Heart left ventricle (tissue), 16 donors: ENCODE measurements at regions not wholly inside any gene's neighbourhood (a gene's known extent, or its start where the extent isn't known, plus 50 kb on each side); places are given as distances from the start of the nearest gene placed in this dataset.

Source experiments
- ATAC-seq, 4 donors: fragments of 200-7000 bp; cut with Tn5 transposase; one replicate each; pipeline ENCODE4 v1.9.1; 2020 to 2022; ENCODE audit warnings: moderate library complexity in 4 of 4, mild to moderate bottlenecking in 3 of 4, moderate number of reproducible peaks in 1 of 4
- DNase-seq, 5 donors: peaks; one replicate each; pipeline ENCODE4 v3.0.0-alpha.2; 2020
- H3K27ac ChIP-seq, 12 donors: fragments of 200-600 bp; sonication (generic) in 4 of 12; one replicate each; pipeline versions ENCODE4 v1.5.0 to v1.8.0; 2016 to 2022; ENCODE audit warnings: mild to moderate bottlenecking in 2 of 12
- H3K27me3 ChIP-seq, 9 donors: fragments of 200-600 bp; sonication (generic) in 2 of 9; one replicate each; pipeline versions ENCODE4 v1.5.1 to v1.8.0; 2016 to 2022; ENCODE audit warnings: mild to moderate bottlenecking in 3 of 9
- H3K36me3 ChIP-seq, 9 donors: fragments of 200-600 bp; sonication (generic) in 2 of 9; one replicate each; pipeline versions ENCODE4 v1.5.0 to v1.8.0; 2018 to 2022; ENCODE audit warnings: mild to moderate bottlenecking in 2 of 9
- H3K4me1 ChIP-seq, 12 donors: fragments of 200-600 bp; sonication (generic) in 4 of 12; one replicate each; pipeline versions ENCODE4 v1.5.0 to v1.8.0; 2016 to 2022; ENCODE audit warnings: mild to moderate bottlenecking in 3 of 12
- H3K4me3 ChIP-seq, 12 donors: fragments of 200-600 bp; sonication (generic) in 4 of 12; one replicate each; pipeline versions ENCODE4 v1.5.0 to v1.8.0; 2017 to 2022; ENCODE audit warnings: mild to moderate bottlenecking in 9 of 12, moderate library complexity in 4 of 12
- H3K9me3 ChIP-seq, 12 donors: fragments of 200-600 bp; sonication (generic) in 4 of 12; one replicate each; pipeline versions ENCODE4 v1.5.0 to v1.8.0; 2016 to 2022; ENCODE audit warnings: mild to moderate bottlenecking in 1 of 12
- CTCF ChIP-seq, 12 donors: fragments of 200-600 bp; sonication (generic) in 4 of 12; IDR thresholded peaks; one replicate each; pipeline versions ENCODE4 v1.5.0 to v1.8.0; 2018 to 2022; ENCODE audit warnings: antibody characterized with exemption in 12 of 12, mild to moderate bottlenecking in 5 of 12
- POLR2A ChIP-seq, 2 donors: fragments of 450-650 bp; IDR thresholded peaks; one replicate each; pipeline ENCODE4 v1.6.1; 2017; ENCODE audit warnings: antibody characterized with exemption in 2 of 2, mild to moderate bottlenecking in 2 of 2, moderate library complexity in 2 of 2
- WGBS, 4 donors: extraction: QIAGEN DNeasy Blood & Tissue Kit in 2 of 4; methylation state at CpG; one replicate each; pipeline versions ENCODE4 v1.1.5 to v1.1.7; 2013 to 2018; 5-methylcytosine and 5-hydroxymethylcytosine counted together
- intact Hi-C, 10 donors: fragments of 100-400 bp; cut with DNase I; formaldehyde crosslinking; loops; one replicate each; pipeline versions ENCODE4 v1.11.1 to v1.14.2; 2022
- donor health status: ischemic (EF 13 %, LVEDD 7.1; RV severe dilation, severe dysfunction).
- donor health status: healthy with polysubstance abuse.
- donor health status: DM: no; HTN: yes; CAD: no.
- donor health status: DM: no; HTN: no; CAD: no.
- donor health status: ischemic (EF 25% LVEDD 6.9; RV normal size, moderate dysfunction).
- donor health status: ischemic (EF 25% LVEDD 5.7; RV mildly dilated, moderate dysfunction).
- donor health status: healthy.
- donor health status: DM: yes; HTN: yes; CAD: no.
- donor health status: ischemic (EF 35%, LVEDD 5.7; RV mildly dilated, moderate dysfunction).
- donor health status: nonischemic (EF 11% LVEDD 7.7; RV severe dilation, severe dysfunction).
- donor health status: DM: yes; HTN: yes; CAD: no.
- donor health status: PGD.
- donor health status: ischemic (EF 29% LVEDD 5.4; RV normal size, mild dysfunction).
- donor health status: nonischemic (EF 23%, LVEDD 6.1; RV moderate dilation, normal function).

- Histone ChIP-seq H3K4me3 (no peak overlapping the region), H3K27ac (no peak overlapping the region), H3K9me3 (peaks cover 0 to 7% (median 0%) of the 10 kb centered on the region in 12 donors), H3K27me3 (no peaks in the 10 kb centered on the region), H3K36me3 (no peaks in the 10 kb centered on the region), H3K4me1 (peaks cover 0 to 7% (median 0%) of the 10 kb centered on the region in 12 donors)
- TF ChIP-seq POLR2A (IDR thresholded peaks at IDR 0.05) (no peak), CTCF (IDR thresholded peaks at IDR 0.05) (peak in 2 of 12 donors; percentile 7 to 16)
- intact Hi-C loops = no loop called here
- DNase-seq = peak in 3 of 5 donors; percentile 37 to 76 (median 44)
- ATAC-seq = peak; percentile 86 to 93 (median 86)
- 49 to 80% (median 54%) methylated on average over 1 to 3 of the region's 3 CpGs for WGBS, 4 donors
Measured at GRCh38 chr11:115042002-115042401, 363.7 kb downstream of the NXPE2 start.

- Histone ChIP-seq H3K27me3 (no peaks in the 10 kb centered on the region), H3K36me3 (no peaks in the 10 kb centered on the region), H3K9me3 (no peaks in the 10 kb centered on the region), H3K27ac (no peak overlapping the region), H3K4me1 (no peaks in the 10 kb centered on the region), H3K4me3 (no peak overlapping the region)
- intact Hi-C loops = no loop called here
- WGBS, 4 donors = 87 to 91% (median 91%) methylated on average over 3 of the region's 3 CpGs
- TF ChIP-seq CTCF (IDR thresholded peaks at IDR 0.05) (no peak), POLR2A (IDR thresholded peaks at IDR 0.05) (no peak)
- ATAC-seq (no peak), DNase-seq (no peak)
Measured at GRCh38 chr11:115047631-115048030, 369.3 kb downstream of the NXPE2 start.

GRCh38 chr11:115049796-115050195 lies 371.5 kb downstream of the NXPE2 start:
- intact Hi-C loops = no loop called here
- no peaks in the 10 kb centered on the region for H3K27me3 ChIP-seq

GRCh38 chr11:115050756-115051155 lies 372.4 kb downstream of the NXPE2 start:
- no peaks in the 10 kb centered on the region for H3K27me3 ChIP-seq
- no peak overlapping the region for H3K4me3 ChIP-seq
- DNase-seq (no peak), ATAC-seq (no peak)
- H3K9me3 ChIP-seq = peaks cover 0 to under 1% (median 0%) of the 10 kb centered on the region in 12 donors
- peaks cover 0 to 5% (median 0%) of the 10 kb centered on the region in 12 donors for H3K4me1 ChIP-seq
- H3K36me3 ChIP-seq = no peaks in the 10 kb centered on the region
- TF ChIP-seq POLR2A (IDR thresholded peaks at IDR 0.05) (no peak), CTCF (IDR thresholded peaks at IDR 0.05) (no peak)
- WGBS, 4 donors = 65 to 73% (median 70%) methylated on average over 6 of the region's 6 CpGs
- intact Hi-C loops = no loop called here
- no peak overlapping the region for H3K27ac ChIP-seq

More at GRCh38 chr11:115049796-115050195, 371.5 kb downstream of the NXPE2 start:
- H3K4me1 ChIP-seq = peaks cover 0 to 3% (median 0%) of the 10 kb centered on the region in 12 donors
- no peak overlapping the region for H3K4me3 ChIP-seq
- TF ChIP-seq POLR2A (IDR thresholded peaks at IDR 0.05) = no peak
- no peak for TF ChIP-seq CTCF (IDR thresholded peaks at IDR 0.05)
- no peaks in the 10 kb centered on the region for H3K36me3 ChIP-seq
- WGBS, 4 donors = 89 to 94% (median 92%) methylated on average over 11 of the region's 11 CpGs
- no peaks in the 10 kb centered on the region for H3K9me3 ChIP-seq
- H3K27ac ChIP-seq = no peak overlapping the region
- DNase-seq (no peak), ATAC-seq (no peak)
